Posterior vena cava (tissue), 2 donors: ENCODE measurements at regions not wholly inside any gene's neighbourhood (a gene's known extent, or its start where the extent isn't known, plus 50 kb on each side); places are given as distances from the start of the nearest gene placed in this dataset.
"Not testable (repeated sequence)": the region's sequence is repeated elsewhere in the genome, so short reads cannot be mapped to it uniquely, and the experiment has no call there.

Experiments used
- DNase-seq: peaks from one replicate; pipeline ENCODE4 v3.0.0-alpha.2; 2020; ENCODE audit warnings: low spot score
- intact Hi-C, 2 donors: fragments of 100-400 bp; cut with DNase I; formaldehyde crosslinking; loops; one replicate each; pipeline versions ENCODE4 v1.14.1 to v1.14.2; 2022 to 2023
- donor health status: DM: yes; HTN: yes; CAD: no.
- donor health status: DM: yes; HTN: yes; CAD: no.

DNA sequence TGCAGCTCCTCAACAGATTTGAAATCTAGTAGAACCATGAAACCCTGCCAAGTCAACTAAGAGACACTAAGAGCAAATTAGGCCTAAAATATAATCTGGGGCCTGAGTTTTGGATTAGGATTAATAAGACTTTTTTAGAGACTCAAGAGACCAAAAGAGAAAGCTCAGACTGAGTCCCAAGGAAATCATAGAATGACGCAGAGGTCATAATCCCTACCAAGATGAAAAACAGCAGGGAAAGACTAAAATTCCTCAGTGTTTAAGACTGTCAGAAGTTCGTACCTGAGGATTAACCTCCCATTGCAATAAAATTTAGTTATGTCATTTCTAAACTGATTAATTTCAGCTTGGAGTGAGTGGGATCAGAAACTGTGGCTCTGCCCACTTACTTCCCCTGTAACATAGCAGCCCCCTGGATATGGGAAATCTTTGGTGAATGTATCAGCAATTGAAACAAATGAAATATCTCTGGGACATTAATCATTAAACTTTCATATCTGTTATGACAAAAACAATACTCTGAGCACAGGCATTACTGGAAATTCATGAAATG, 200.3 kb downstream of the EDN1 start:
- intact Hi-C loops = no loop called here
- DNase-seq = no peak

DNA sequence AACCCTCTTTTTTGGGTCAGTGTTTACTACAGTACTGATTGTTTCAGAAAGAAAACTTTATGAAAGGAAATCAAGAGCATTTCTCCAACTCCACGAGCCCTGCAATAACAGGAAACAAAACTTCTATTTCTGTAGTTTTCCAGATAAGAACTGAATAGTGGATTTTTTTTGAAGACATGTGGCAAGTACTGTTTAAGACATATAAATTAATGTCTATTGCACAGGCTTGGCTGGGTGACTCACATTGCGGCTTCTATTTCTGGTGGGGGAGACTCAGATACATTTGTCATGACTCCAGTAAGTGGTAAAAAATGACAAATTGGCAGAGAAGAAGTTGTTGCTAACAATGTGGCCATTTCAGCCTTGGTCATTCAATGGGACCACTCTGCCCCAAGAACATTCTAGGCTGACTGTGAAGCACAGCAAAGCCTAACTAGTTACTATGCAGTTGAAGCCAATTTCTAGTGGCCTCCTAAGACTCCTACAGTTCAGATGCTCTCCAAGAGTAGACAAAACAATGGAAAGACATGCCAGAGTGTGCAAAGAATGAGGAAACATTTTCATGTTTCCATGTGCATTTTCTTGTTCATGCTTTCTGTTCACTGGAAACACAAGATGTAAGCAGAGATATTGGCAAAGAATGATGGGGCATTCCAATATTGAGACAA, 200.9 kb downstream of the EDN1 start:
- no peak for DNase-seq
- intact Hi-C loops = no loop called here

DNA sequence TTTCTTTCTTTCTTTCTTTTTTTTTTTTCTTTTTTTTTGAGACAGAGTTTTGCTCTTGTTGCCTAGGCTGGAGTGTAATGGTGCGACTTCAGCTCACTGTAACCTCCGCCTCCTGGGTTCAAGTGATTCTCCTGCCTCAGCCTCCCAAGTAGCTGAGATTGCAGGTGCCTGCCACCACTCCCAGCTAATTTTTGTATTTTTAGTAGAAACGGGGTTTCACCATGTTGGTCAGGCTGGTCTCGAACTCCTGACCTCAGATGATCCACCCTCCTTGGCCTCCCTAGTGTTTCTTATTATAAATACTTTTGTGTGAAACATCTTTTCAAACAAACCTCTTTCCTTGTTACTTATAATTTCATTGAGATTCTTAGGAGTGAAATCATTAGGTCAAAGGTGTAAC, 202.8 kb downstream of the EDN1 start:
- DNase-seq, intact Hi-C loops: not testable (repeated sequence)

DNA sequence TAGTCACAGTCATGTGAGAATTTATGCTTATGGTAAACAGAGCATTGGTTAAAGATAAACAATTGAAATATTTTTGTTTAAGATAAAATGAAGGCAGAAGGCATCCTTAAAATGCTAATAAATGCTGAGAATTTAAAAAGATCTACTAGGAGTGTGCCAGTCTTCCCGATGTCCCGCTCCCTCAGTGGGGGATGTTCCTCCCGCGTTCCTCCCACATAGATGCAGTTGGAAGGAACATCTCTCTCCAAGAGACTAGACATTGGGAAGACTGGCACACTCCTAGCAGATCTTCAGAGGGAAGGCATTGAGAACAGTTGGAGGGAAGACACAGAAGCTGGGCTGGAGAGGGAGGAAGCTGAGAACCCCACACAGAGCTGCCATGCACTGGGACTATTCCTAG, 203.3 kb downstream of the EDN1 start:
- DNase-seq = no peak
- intact Hi-C loops = no loop called here

DNA sequence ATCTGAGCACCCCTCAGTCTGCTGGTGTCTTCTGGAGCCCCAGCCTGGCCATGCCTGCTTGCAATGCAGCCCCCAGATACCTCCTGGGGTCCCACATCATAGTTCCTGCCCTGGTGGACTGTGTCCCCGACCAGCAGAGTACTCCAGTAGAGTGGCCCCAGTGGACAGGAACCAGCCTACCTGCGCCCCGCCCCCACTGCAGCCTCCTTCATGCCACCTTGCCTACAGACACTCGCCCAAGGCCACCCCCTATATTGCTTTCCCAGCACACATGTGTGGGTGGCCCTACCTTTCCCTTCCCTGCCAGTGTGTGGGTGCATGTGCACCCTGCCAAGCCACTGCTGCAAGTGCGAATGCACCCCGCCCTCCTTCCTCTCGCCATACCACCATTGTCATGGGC, 204.0 kb downstream of the EDN1 start:
- DNase-seq = no peak
- intact Hi-C loops = no loop called here

DNA sequence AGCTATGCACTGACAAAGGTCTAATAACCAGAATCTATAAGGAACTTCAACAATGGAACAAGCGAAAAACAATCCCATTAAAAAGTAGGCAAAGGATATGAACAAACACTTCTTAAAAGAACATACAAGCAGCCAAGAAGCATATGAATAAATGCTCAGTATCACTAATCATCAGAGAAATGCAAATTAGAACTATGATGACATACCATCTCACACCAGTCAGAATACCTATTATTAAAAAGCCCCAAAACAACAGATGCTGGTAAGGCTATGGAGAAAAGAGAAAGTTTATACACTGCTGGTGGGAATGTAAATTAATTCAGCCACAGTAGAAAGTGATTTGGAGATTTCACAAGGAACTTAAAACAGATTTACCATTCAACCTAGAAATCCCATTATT, 211.8 kb downstream of the EDN1 start:
- intact Hi-C loops = no loop called here
- DNase-seq = no peak

DNA sequence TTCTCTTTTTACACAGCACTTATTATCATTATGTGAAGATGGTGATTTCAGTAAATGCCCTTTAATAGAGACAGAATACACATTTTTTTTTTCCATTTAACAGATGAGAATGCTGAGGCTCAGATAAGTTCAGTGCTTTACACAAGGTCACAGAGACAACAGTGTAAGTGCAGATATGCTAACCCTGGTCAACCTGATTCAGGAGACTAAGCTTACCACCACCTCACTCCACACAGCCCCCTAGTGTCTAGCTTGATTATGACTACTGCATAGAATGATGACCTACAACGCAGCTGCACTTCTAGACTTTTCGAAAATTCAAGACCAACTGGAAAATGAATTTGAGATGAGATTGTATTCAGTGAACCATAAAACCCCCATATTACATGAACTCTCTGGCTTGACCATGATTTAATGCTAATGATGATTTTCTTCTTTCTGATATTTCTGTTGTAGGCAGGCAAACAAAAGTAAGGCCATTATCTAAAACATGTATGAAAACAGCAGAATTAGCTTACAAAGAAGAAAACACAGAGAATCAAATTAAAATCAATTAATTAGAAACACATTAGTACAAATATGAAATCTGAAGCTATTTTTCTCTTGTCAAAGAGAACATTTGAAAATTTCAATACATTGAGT, 212.1 kb upstream of the PHACTR1 start:
- intact Hi-C loops = no loop called here
- DNase-seq = no peak

DNA sequence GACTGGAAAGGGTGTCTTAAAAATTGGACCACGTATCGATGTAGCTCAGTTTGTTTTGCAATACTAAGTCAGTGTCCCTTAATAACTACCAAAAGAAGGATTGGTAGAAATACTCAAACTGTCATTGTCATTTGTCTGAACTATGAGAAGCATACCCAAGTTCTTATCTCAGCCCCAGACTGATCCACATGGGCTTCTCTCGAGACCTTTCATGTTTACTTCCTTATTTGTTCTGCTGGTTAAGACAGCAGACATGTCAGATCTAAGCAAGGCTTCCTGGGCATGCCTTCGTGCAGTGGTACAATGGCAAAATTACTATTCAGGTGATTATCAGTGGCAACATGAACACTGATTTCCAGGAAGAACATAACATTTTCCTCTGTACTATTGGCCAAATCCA, 211.1 kb upstream of the PHACTR1 start:
- intact Hi-C loops = no loop called here
- DNase-seq = no peak

DNA sequence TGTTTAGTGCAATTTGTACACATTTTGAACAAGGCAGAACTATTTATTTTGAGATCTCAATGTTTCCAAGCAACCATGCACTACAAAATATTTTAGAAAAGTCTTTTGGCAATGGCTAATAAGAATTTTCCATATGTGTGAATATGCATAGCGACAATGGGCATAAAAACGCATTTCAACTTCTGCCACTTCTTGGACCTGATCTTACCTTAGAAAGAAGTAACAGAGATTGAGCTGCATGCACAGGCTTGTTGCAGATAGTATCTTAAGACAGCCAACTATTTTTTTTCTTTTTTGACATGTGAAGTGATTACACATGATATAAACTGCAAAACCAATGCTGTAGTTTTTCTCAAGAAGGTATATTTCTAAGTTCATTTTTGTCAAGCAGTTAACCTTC, 210.4 kb upstream of the PHACTR1 start:
- intact Hi-C loops = no loop called here
- DNase-seq = no peak

DNA sequence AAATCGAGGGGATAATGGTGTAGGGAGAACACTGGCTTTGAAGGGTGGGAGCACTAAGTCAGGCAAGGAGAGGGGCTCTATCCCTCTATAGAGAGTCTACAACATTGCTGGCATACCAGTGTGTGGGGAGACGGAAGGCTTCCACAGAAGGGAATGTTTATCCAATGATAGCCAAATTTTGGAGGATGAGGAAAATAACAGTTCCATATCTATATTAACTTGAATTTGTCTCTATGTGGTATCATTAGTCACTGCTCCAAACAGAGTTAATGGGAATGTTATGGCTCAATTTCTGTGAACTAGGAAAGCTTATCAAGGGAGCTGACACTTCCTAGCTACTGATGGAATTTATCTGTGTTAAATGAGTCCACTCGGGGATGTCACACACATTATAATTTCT, 208.9 kb upstream of the PHACTR1 start:
- intact Hi-C loops = no loop called here
- no peak for DNase-seq

DNA sequence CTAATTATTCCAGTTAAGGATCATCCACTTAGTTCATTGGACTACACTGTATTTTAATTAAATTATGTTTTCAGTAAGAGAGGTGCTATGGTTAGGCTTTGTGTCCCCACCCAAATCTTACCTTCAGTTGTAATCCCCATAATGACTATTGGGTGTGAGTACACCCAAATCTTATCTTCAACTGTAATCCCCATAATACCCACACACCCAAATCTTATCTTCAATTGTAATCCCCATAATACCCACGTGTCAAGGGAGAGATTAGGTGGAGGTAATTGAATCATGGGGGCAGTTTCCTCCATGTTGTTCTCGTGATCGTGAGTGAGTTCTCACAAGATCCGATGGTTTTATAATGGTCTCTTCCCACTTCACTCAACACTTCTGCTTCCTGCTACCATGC, 208.0 kb upstream of the PHACTR1 start:
- intact Hi-C loops = no loop called here
- no peak for DNase-seq

DNA sequence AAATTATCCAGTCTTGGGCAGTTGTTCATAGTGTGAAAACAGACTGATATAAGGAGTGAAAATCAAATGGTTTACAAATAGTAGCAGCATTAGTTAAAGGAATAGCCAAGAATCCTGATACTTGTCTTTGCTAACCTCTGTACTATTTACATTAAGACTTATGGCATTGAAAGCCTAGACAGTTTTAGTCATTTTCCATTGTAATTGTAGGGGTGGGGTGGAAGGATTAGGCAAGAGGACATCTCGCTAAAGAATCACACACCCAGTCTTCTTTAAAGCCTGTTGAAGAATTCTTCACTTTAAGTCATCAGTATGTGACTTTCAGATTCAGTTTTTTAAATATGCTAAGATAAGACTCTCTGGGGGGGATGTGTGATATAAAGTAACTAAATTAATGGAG, 207.5 kb upstream of the PHACTR1 start:
- intact Hi-C loops = no loop called here

DNA sequence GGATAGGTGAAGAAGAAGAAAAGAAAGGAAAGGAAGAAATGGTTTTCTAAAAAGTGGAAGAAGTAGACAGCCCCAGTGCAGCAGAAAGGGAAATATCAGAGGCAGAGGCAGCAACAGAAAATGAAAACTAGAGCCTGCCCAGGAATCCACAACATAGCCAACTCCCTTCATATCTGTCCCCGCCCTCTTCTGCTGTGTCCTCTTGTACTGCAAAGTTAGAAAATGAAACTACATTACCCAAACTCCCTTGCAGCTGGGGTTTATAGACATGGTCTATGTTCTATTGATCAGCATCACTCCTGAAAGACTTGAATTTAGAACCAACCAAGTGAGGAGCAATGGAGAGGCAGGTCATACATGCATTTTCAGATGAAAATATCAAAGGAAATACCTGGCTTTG, 200.5 kb upstream of the PHACTR1 start:
- intact Hi-C loops = no loop called here
- DNase-seq = no peak

More for the DNA sequence above, 207.5 kb upstream of the PHACTR1 start:
- DNase-seq = no peak

DNA sequence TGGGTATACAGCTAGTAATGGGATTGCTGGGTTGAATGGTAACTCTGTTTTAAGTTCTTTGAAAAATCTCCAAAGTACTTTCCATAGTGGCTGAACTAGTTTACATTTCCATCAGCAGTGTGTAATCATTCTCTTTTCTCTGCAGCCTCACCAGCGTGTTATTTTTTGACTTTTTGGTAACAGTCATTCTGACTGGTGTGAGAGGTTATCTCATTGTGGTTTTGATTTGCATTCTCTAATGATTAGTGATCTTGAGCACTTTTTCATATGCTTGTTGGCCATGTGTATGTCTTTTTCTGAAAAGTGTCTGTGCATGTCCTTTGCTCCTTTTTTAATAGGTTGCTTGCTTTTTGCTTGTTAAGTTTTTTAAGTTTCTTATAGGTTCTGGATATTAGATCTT, 194.2 kb upstream of the PHACTR1 start:
- intact Hi-C loops = no loop called here
- DNase-seq = no peak

DNA sequence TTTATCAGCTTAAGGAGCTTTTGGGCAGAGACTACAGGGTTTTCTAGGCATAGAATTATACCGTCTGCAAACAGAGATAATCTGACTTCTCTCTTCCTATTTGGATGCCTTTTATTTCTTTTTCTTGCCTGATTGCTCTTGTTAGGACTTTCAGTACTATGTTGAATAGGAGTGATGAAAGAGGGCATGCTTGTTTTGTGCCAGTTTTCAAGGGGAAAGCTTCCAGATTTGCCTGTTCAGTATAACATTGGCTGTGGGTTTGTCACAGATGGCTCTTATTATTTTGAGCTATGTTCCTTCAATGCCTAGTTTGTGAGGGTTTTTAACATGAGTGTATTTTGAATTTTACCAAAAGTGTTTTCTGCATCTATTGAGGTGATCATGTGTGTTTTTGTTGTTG, 192.8 kb upstream of the PHACTR1 start:
- intact Hi-C loops = no loop called here
- no peak for DNase-seq

DNA sequence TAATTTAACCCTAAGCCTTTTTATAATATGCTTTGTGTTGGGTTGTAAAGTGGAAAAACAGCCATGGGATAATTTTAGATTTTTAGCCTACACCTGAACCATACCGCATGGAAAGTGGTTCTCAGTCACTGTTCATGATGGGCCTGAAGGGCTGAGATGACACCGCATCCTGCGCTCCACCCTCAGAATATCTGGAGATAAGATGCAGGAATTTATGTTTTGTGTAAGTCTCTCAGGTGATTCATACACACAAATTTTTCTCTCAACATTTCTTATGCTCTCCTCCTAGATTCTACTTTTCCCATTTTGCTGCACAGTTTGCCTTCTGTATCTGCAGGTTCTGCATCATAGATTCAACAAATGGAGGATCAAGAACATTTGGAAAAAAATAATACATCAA, 191.3 kb upstream of the PHACTR1 start:
- intact Hi-C loops = no loop called here
- no peak for DNase-seq

DNA sequence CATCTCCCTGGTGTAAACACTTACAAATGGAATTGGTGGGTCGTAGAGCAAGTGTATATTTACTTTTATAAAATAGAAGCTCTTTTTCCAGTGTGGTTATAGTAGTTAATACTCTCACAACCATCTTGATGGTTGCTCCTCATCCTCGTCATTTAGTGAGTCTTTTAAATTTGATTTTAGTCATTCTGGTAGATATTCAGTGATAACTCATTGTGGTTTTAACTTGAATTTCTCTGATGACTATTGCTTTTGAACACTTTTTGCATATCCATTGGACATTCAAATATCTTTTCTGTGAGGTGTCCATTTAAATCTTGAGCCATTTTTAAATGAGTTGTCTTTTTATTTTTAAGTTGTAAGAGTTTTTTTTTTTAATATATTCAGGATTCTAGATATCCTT, 189.2 kb upstream of the PHACTR1 start:
- DNase-seq = no peak
- intact Hi-C loops = no loop called here

DNA sequence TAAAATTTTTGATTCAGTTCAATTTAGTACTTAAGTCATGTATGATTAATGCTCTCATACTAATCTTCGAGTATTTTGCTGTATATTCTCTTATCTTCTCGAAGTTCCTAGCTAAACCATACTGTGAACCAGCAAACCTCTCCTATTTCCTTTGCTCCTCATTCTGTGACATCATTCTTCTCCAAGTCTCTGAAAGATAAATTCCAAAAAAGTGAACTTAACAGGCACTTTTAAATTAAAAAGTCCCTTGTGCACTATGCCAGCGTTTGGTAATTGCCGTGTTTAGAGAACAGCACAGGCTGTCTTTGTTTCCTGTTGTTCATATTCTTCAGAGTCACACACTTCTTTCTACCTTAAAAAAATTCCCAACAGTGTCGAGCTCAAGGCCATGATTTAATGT, 188.4 kb upstream of the PHACTR1 start:
- DNase-seq = no peak
- intact Hi-C loops = no loop called here

DNA sequence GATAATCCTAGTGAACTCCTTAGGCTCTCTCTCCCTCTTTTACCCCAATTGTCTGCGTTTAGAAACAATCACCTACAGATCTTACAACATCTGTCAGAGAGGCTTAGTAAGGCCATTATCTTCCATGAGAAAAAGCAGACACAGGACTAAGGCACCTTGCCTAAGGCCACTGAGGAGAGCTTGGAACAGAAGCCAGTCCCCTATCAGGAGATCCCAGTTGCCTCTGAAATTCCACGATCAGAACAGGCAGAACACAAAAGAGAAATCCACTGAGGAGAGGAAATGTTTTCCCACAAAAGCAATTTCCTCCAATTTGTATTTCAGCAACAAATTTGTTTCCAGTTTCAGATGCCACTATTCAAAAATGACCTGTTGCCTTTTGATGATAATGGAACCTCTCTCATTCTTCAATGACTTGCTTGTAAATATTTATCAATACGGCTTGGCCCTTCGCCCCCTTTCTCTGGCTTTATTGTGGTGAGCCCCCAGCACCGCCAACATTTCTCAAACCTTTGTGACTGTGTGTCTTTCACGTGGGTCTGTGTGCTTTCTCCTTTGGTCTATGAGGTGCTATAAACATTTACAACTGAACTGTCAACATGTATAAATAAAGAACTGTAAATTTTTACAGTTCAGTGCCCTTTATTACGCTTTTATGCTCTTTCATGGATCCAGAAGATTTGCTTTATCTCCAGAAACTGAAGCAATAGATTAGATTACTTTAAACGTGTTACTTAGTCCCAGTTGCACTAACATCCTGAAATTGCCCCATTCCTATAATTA, 187.8 kb upstream of the PHACTR1 start:
- DNase-seq = no peak
- intact Hi-C loops = no loop called here

DNA sequence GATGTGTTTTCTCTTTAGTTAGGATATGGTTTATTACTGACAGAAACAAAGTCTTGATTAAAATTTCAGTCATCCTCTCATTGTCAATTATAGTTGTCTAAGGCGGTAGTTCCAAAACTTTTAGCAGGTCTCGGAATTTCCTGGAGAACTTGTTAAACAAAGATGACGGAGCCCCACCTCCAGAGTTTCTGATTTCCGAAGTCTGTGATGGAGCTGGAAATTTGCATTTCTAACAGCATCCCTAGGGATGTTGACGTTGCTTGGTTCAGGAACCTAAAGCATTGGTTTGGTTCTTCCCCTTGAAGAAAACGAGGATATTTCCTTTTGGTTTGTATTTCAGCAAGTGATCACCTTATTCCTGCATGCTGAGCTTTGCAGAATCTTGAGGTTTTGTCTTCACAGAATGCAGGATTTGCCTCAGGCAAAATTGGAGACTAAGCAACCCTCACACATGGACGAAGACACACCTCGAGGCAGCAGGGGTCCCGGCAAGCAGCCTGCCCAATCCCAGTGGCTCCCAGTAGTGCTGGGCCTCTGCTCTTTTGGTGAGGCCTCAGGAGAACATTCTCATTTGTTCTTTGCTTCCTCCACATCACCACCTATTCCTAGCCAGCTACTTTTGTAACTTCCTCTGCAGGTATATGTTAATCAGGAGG, 187.1 kb upstream of the PHACTR1 start:
- DNase-seq = no peak
- intact Hi-C loops = no loop called here
